HUES48 (cell line): ENCODE measurements at regions not wholly inside any gene's neighbourhood (a gene's known extent, or its start where the extent isn't known, plus 50 kb on each side); places are given as distances from the start of the nearest gene placed in this dataset.
"Not testable (repeated sequence)": the region's sequence is repeated elsewhere in the genome, so short reads cannot be mapped to it uniquely, and the experiment has no call there.

Experiments used
- H3K27ac ChIP-seq: one replicate; pipeline ENCODE4 v1.7.0; 2013; ENCODE audit warnings: low read depth, low read length, inconsistent platforms
- H3K27me3 ChIP-seq: 2 replicates; pipeline ENCODE4 v1.6.1; 2013; ENCODE audit warnings: mild to moderate bottlenecking, low read length; ENCODE audit not compliant: control insufficient read depth, insufficient read depth
- H3K36me3 ChIP-seq: 2 replicates; pipeline ENCODE4 v1.6.1; 2013; ENCODE audit warnings: low read length; ENCODE audit not compliant: control insufficient read depth, insufficient read depth
- H3K4me1 ChIP-seq: 2 replicates; pipeline ENCODE4 v1.6.1; 2013; ENCODE audit warnings: mild to moderate bottlenecking, low read length; ENCODE audit not compliant: control insufficient read depth, insufficient read depth
- H3K4me3 ChIP-seq: 2 replicates; pipeline ENCODE4 v1.5.1; 2013; ENCODE audit warnings: mild to moderate bottlenecking, low read depth, low read length
- H3K9ac ChIP-seq: 2 replicates; pipeline ENCODE4 v1.6.1; 2013; ENCODE audit warnings: mild to moderate bottlenecking, low read depth, low read length, moderate library complexity
- H3K9me3 ChIP-seq: 2 replicates; pipeline ENCODE4 v1.6.1; 2013; ENCODE audit warnings: low read length; ENCODE audit not compliant: control insufficient read depth, insufficient read depth

DNA sequence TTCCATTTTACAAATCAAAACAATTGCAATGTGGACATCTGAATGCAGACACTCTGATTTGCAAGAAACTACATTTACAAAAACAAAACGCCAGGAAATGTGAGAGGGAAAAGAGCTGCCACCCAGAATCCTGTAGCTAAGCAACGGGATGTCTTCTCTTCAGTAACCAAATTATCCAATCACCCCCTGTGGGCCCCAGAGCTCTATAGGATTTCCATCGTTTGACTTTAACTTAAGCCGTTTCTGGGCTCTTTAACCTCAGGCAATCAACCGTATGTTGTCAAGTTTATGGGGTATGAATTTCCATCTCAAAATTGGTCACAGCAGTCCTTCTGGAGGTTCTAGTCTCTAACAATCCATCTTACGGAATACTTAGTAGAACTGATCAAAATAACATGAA, 240.5 kb downstream of the ETV1 start:
- Histone ChIP-seq H3K36me3 (no peaks in the 10 kb centered on the region), H3K4me3 (no peak overlapping the region), H3K27ac (peak overlapping the region; percentile 23), H3K27me3 (no peaks in the 10 kb centered on the region), H3K4me1 (peaks cover 42% of the 10 kb centered on the region), H3K9ac (no peak overlapping the region), H3K9me3 (no peaks in the 10 kb centered on the region)

- H3K36me3 ChIP-seq: no peaks in the 10 kb centered on the region
- no peak overlapping the region for H3K4me3 ChIP-seq
- peaks cover 40% of the 10 kb centered on the region for H3K4me1 ChIP-seq
- peak overlapping the region; percentile 23 for H3K27ac ChIP-seq
- no peaks in the 10 kb centered on the region for H3K27me3 ChIP-seq
- H3K9me3 ChIP-seq: no peaks in the 10 kb centered on the region
- H3K9ac ChIP-seq: no peak overlapping the region
These were observed 239.8 kb downstream of the ETV1 start for GRCh38 chr7:13749636-13750035.

GRCh38 chr7:13751766-13752165, 237.7 kb downstream of the ETV1 start:
- Histone ChIP-seq H3K4me3 (no peak overlapping the region), H3K27ac (no peak overlapping the region), H3K27me3 (no peaks in the 10 kb centered on the region), H3K36me3 (no peaks in the 10 kb centered on the region), H3K4me1 (peaks cover 35% of the 10 kb centered on the region), H3K9me3 (no peaks in the 10 kb centered on the region), H3K9ac (no peak overlapping the region)

- Histone ChIP-seq H3K4me1 (no peaks in the 10 kb centered on the region), H3K4me3 (no peak overlapping the region), H3K36me3 (no peaks in the 10 kb centered on the region), H3K27ac (no peak overlapping the region), H3K27me3 (no peaks in the 10 kb centered on the region), H3K9me3 (no peaks in the 10 kb centered on the region), H3K9ac (no peak overlapping the region)
These were observed 231.6 kb downstream of the ETV1 start for GRCh38 chr7:13757841-13758240.

- not testable (repeated sequence) for H3K27ac ChIP-seq, H3K27me3 ChIP-seq, H3K9ac ChIP-seq, H3K36me3 ChIP-seq, H3K9me3 ChIP-seq, H3K4me3 ChIP-seq, H3K4me1 ChIP-seq
These were observed 223.6 kb downstream of the ETV1 start for GRCh38 chr7:13765853-13766252.

- Histone ChIP-seq H3K27ac (no peak overlapping the region), H3K9me3 (no peaks in the 10 kb centered on the region), H3K4me1 (peaks cover 9% of the 10 kb centered on the region), H3K4me3 (no peak overlapping the region), H3K27me3 (no peaks in the 10 kb centered on the region), H3K36me3 (no peaks in the 10 kb centered on the region), H3K9ac (no peak overlapping the region)
These were observed 219.2 kb downstream of the ETV1 start for GRCh38 chr7:13770305-13770704.

DNA sequence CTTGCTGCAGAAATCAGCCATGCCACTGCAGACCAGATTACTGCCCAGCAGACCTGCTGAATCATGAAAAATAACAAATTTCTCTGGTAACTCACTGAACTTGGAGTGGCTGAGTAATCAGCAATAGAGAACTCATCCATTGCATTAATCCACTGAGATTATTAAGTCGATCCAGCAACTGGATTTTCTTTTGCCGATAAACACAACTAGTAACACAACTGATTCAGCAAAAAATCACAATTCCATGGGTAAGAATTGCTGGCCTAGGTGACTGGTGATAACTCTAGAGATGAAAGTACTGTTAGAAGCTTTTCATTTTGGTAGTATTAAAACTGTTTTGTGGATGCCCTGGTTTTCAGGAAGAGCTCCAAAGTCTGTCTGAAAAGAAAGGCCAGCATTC, 214.5 kb downstream of the ETV1 start:
- no peak overlapping the region for H3K4me3 ChIP-seq
- no peak overlapping the region for H3K27ac ChIP-seq
- peaks cover 9% of the 10 kb centered on the region for H3K4me1 ChIP-seq
- no peaks in the 10 kb centered on the region for H3K27me3 ChIP-seq
- no peaks in the 10 kb centered on the region for H3K9me3 ChIP-seq
- no peak overlapping the region for H3K9ac ChIP-seq
- H3K36me3 ChIP-seq: no peaks in the 10 kb centered on the region

DNA sequence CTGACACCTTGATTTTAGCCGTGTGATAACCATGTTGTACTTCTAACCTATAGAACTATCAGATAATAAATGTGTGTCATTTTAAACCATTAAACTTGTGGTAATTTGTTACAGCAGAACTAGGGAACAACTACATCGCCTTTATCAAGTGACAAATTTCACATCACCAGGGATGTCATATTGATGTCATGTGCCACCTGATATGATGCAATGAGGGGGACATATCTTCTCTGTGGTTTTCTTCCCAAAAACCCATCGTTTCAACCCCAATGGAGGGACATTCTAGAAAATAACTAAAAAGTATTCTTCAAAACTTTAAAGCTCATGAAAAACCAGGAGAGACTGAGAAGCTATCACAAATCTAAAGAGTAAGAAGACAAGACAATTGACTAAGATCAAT, 212.2 kb downstream of the ETV1 start:
- no peak overlapping the region for H3K27ac ChIP-seq
- H3K36me3 ChIP-seq: no peaks in the 10 kb centered on the region
- no peak overlapping the region for H3K4me3 ChIP-seq
- H3K9me3 ChIP-seq: no peaks in the 10 kb centered on the region
- no peak overlapping the region for H3K9ac ChIP-seq
- H3K4me1 ChIP-seq: peaks cover 24% of the 10 kb centered on the region
- H3K27me3 ChIP-seq: no peaks in the 10 kb centered on the region

DNA sequence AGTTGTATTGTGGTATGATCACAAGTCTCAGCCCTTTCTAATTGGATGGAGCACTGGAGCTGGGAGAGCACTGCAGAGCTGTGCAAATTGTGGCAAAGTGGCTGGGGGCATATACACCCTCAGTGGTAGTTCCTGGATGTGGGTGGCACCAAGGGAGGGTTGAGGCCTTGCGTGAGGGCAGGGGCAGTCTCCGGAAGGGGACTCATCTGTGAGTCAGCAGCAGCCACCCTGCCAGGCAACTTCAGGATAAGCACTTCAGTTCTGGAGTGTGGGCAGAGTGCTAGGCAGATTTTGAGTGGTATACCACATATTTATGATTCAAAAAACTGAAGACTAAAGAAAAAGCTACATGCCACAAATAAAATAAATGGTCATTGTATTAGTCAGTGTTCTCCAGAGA, 210.5 kb downstream of the ETV1 start:
- no peak overlapping the region for H3K27ac ChIP-seq
- peaks cover 16% of the 10 kb centered on the region for H3K4me1 ChIP-seq
- no peak overlapping the region for H3K4me3 ChIP-seq
- no peak overlapping the region for H3K9ac ChIP-seq
- H3K36me3 ChIP-seq: no peaks in the 10 kb centered on the region
- no peaks in the 10 kb centered on the region for H3K9me3 ChIP-seq
- H3K27me3 ChIP-seq: no peaks in the 10 kb centered on the region

- Histone ChIP-seq H3K27me3 (no peaks in the 10 kb centered on the region), H3K4me3 (no peak overlapping the region), H3K4me1 (no peaks in the 10 kb centered on the region), H3K9ac (no peak overlapping the region), H3K27ac (no peak overlapping the region), H3K36me3 (no peaks in the 10 kb centered on the region), H3K9me3 (no peaks in the 10 kb centered on the region)
These were observed 198.9 kb downstream of the ETV1 start for GRCh38 chr7:13790611-13791010.

- Histone ChIP-seq H3K9me3 (no peaks in the 10 kb centered on the region), H3K4me3 (no peak overlapping the region), H3K9ac (no peak overlapping the region), H3K27ac (no peak overlapping the region), H3K4me1 (peaks cover 3% of the 10 kb centered on the region), H3K36me3 (no peaks in the 10 kb centered on the region), H3K27me3 (no peaks in the 10 kb centered on the region)
These were observed 197.3 kb downstream of the ETV1 start for GRCh38 chr7:13792208-13792607.

DNA sequence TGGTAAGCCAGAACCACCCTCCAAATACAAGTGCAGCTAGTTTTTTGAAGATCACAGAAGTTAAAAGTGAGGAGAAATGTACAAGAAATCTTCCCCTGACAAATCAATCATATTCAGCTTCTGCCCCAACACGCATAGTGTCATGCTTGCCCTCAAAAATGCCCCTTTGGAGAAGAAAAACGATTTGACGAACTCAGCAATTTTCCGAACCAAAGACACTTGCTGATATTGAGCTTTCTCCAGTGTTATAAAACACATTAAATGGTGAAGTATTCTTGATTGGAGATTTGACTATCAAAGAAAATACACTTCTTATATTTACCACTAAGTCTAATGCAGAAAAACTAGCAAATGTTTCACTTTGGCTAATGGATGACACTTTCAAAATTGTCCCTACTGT, 195.5 kb downstream of the ETV1 start:
- Histone ChIP-seq H3K27me3 (no peaks in the 10 kb centered on the region), H3K36me3 (no peaks in the 10 kb centered on the region)

More for the DNA sequence above, 195.5 kb downstream of the ETV1 start:
- Histone ChIP-seq H3K9me3 (no peaks in the 10 kb centered on the region), H3K27ac (no peak overlapping the region), H3K4me3 (no peak overlapping the region), H3K9ac (no peak overlapping the region), H3K4me1 (peaks cover 12% of the 10 kb centered on the region)
